Duodenal mucosa (tissue), 2 donors: ENCODE measurements at regions not wholly inside any gene's neighbourhood (a gene's known extent, or its start where the extent isn't known, plus 50 kb on each side); places are given as distances from the start of the nearest gene placed in this dataset.

Experiments
- H3K27ac ChIP-seq: one replicate; pipeline ENCODE4 v1.7.0; 2013; ENCODE audit warnings: low read depth, low read length
- H3K27me3 ChIP-seq, 2 donors: one replicate each; pipeline ENCODE4 v1.7.0; 2013; ENCODE audit warnings: low read length in 2 of 2, control low read depth in 1 of 2; ENCODE audit not compliant: insufficient read depth in 2 of 2, control insufficient read depth in 1 of 2
- H3K36me3 ChIP-seq, 2 donors: one replicate each; pipeline ENCODE4 v1.7.0; 2013; ENCODE audit warnings: low read length in 2 of 2, control low read depth in 1 of 2; ENCODE audit not compliant: insufficient read depth in 2 of 2, control insufficient read depth in 1 of 2
- H3K4me1 ChIP-seq, 2 donors: one replicate each; pipeline ENCODE4 v1.7.0; 2013; ENCODE audit warnings: low read length in 2 of 2, control low read depth in 1 of 2; ENCODE audit not compliant: insufficient read depth in 2 of 2, control insufficient read depth in 1 of 2
- H3K4me3 ChIP-seq, 2 donors: one replicate each; pipeline ENCODE4 v1.7.0; 2013; ENCODE audit warnings: low read length in 2 of 2, low read depth in 1 of 2
- H3K9ac ChIP-seq, 2 donors: one replicate each; pipeline ENCODE4 v1.7.0; 2013; ENCODE audit warnings: low read length in 2 of 2, low read depth in 1 of 2
- H3K9me3 ChIP-seq, 2 donors: one replicate each; pipeline ENCODE4 v1.7.0; 2013; ENCODE audit warnings: low read length in 2 of 2, control low read depth in 1 of 2; ENCODE audit not compliant: control insufficient read depth in 1 of 2

GRCh38 chr1:187645651-187646050 is 816.9 kb downstream of the PLA2G4A start:
- Histone ChIP-seq H3K9ac (no peak overlapping the region), H3K36me3 (no peaks in the 10 kb centered on the region), H3K27me3 (no peaks in the 10 kb centered on the region), H3K4me1 (no peaks in the 10 kb centered on the region), H3K27ac (no peak overlapping the region), H3K4me3 (no peak overlapping the region), H3K9me3 (no peaks in the 10 kb centered on the region)

GRCh38 chr1:187646536-187647107 is 817.9 kb downstream of the PLA2G4A start:
- Histone ChIP-seq H3K27me3 (no peaks in the 10 kb centered on the region), H3K9me3 (no peaks in the 10 kb centered on the region), H3K4me3 (no peak overlapping the region), H3K9ac (no peak overlapping the region), H3K36me3 (no peaks in the 10 kb centered on the region), H3K4me1 (no peaks in the 10 kb centered on the region), H3K27ac (no peak overlapping the region)

- Histone ChIP-seq H3K9me3 (no peaks in the 10 kb centered on the region), H3K9ac (no peak overlapping the region), H3K36me3 (no peaks in the 10 kb centered on the region), H3K4me1 (no peaks in the 10 kb centered on the region), H3K27me3 (no peaks in the 10 kb centered on the region), H3K4me3 (no peak overlapping the region), H3K27ac (no peak overlapping the region)
Observed at GRCh38 chr1:187648091-187648490, 819.3 kb downstream of the PLA2G4A start.

GRCh38 chr1:187654635-187655034 is 825.9 kb downstream of the PLA2G4A start:
- Histone ChIP-seq H3K4me3 (no peak overlapping the region), H3K27me3 (no peaks in the 10 kb centered on the region), H3K9me3 (no peaks in the 10 kb centered on the region), H3K27ac (no peak overlapping the region), H3K36me3 (no peaks in the 10 kb centered on the region), H3K4me1 (no peaks in the 10 kb centered on the region), H3K9ac (no peak overlapping the region)

- Histone ChIP-seq H3K9ac (no peak overlapping the region), H3K36me3 (no peaks in the 10 kb centered on the region), H3K4me3 (no peak overlapping the region), H3K27me3 (no peaks in the 10 kb centered on the region), H3K4me1 (no peaks in the 10 kb centered on the region), H3K9me3 (no peaks in the 10 kb centered on the region), H3K27ac (no peak overlapping the region)
Observed at GRCh38 chr1:187655104-187655503, 826.4 kb downstream of the PLA2G4A start.

GRCh38 chr1:187665483-187665882 is 836.7 kb downstream of the PLA2G4A start:
- H3K9me3 ChIP-seq: no peaks in the 10 kb centered on the region
- no peak overlapping the region for H3K4me3 ChIP-seq
- no peaks in the 10 kb centered on the region for H3K4me1 ChIP-seq
- no peak overlapping the region for H3K9ac ChIP-seq
- no peaks in the 10 kb centered on the region for H3K27me3 ChIP-seq
- H3K36me3 ChIP-seq: no peaks in the 10 kb centered on the region
- no peak overlapping the region for H3K27ac ChIP-seq

GRCh38 chr1:187680823-187681222 is 852.1 kb downstream of the PLA2G4A start:
- H3K9ac ChIP-seq: no peak overlapping the region
- no peaks in the 10 kb centered on the region for H3K4me1 ChIP-seq
- no peaks in the 10 kb centered on the region for H3K9me3 ChIP-seq
- no peak overlapping the region for H3K4me3 ChIP-seq
- H3K36me3 ChIP-seq: no peaks in the 10 kb centered on the region
- no peak overlapping the region for H3K27ac ChIP-seq
- no peaks in the 10 kb centered on the region for H3K27me3 ChIP-seq

GRCh38 chr1:187682112-187682511 is 853.4 kb downstream of the PLA2G4A start:
- Histone ChIP-seq H3K9ac (no peak overlapping the region), H3K4me3 (no peak overlapping the region), H3K36me3 (no peaks in the 10 kb centered on the region), H3K4me1 (no peaks in the 10 kb centered on the region), H3K27ac (no peak overlapping the region), H3K27me3 (no peaks in the 10 kb centered on the region), H3K9me3 (no peaks in the 10 kb centered on the region)

- H3K9ac ChIP-seq: no peak overlapping the region
- H3K27ac ChIP-seq: no peak overlapping the region
- H3K27me3 ChIP-seq: no peaks in the 10 kb centered on the region
- no peaks in the 10 kb centered on the region for H3K4me1 ChIP-seq
- H3K9me3 ChIP-seq: peaks cover 0 to 8% of the 10 kb centered on the region in 2 donors
- H3K4me3 ChIP-seq: no peak overlapping the region
- H3K36me3 ChIP-seq: no peaks in the 10 kb centered on the region
Observed at GRCh38 chr1:187685333-187685732, 856.6 kb downstream of the PLA2G4A start.

- no peaks in the 10 kb centered on the region for H3K27me3 ChIP-seq
- H3K4me1 ChIP-seq: no peaks in the 10 kb centered on the region
- H3K9me3 ChIP-seq: peaks cover 0 to 8% of the 10 kb centered on the region in 2 donors
- H3K4me3 ChIP-seq: no peak overlapping the region
- H3K27ac ChIP-seq: no peak overlapping the region
- H3K9ac ChIP-seq: no peak overlapping the region
- no peaks in the 10 kb centered on the region for H3K36me3 ChIP-seq
Observed at GRCh38 chr1:187689129-187689528, 860.4 kb downstream of the PLA2G4A start.

GRCh38 chr1:187691439-187691838 is 862.7 kb downstream of the PLA2G4A start:
- H3K9ac ChIP-seq: no peak overlapping the region
- H3K4me1 ChIP-seq: no peaks in the 10 kb centered on the region
- H3K36me3 ChIP-seq: no peaks in the 10 kb centered on the region
- peaks cover 0 to 8% of the 10 kb centered on the region in 2 donors for H3K9me3 ChIP-seq
- no peaks in the 10 kb centered on the region for H3K27me3 ChIP-seq
- H3K27ac ChIP-seq: no peak overlapping the region
- H3K4me3 ChIP-seq: no peak overlapping the region
